ENCODE measurements at regions not wholly inside any gene's neighbourhood (a gene's known extent, or its start where the extent isn't known, plus 50 kb on each side); places are given as distances from the start of the nearest gene placed in this dataset.

GRCh38 chr3:170705131-170705530 is 119.3 kb upstream of the SLC7A14 start:
- H3K9me3 ChIP-seq (ENCODE audit: insufficient read depth, low read length), result peaks cover 15% of the 10 kb centered on the region
- H3K4me3 ChIP-seq (ENCODE audit: insufficient read length, low read depth), result no peak overlapping the region
- no peak for DNase-seq (ENCODE audit: low read depth, low spot score)
- H3K36me3 ChIP-seq (ENCODE audit: insufficient read depth, insufficient read length, low read length), result no peaks in the 10 kb centered on the region
- TF ChIP-seq ZNF274 (IDR thresholded peaks at IDR 0.05; ENCODE audit: low read depth, low read length), result no peak
- TF ChIP-seq YY1 (IDR thresholded peaks at IDR 0.05; ENCODE audit: insufficient read depth, insufficient read length), result no peak
- TF ChIP-seq SUZ12 (IDR thresholded peaks at IDR 0.05; ENCODE audit: extremely low read depth, insufficient read depth, insufficient read length), result no peak
- no peak overlapping the region for H3K9ac ChIP-seq (ENCODE audit: insufficient read length, low read depth)
- no peaks in the 10 kb centered on the region for H3K4me1 ChIP-seq (ENCODE audit: insufficient read depth, insufficient read length)
- H3K27me3 ChIP-seq (ENCODE audit: insufficient read depth, insufficient read length), result no peaks in the 10 kb centered on the region

GRCh38 chr3:170703121-170703588 is 117.3 kb upstream of the SLC7A14 start:
- TF ChIP-seq YY1 (IDR thresholded peaks at IDR 0.05; ENCODE audit: insufficient read depth, insufficient read length) (no peak), ZNF274 (IDR thresholded peaks at IDR 0.05; ENCODE audit: low read depth, low read length) (no peak), SUZ12 (IDR thresholded peaks at IDR 0.05; ENCODE audit: extremely low read depth, insufficient read depth, insufficient read length) (no peak)
- Histone ChIP-seq H3K4me3 (ENCODE audit: insufficient read length, low read depth) (no peak overlapping the region), H3K9ac (ENCODE audit: insufficient read length, low read depth) (no peak overlapping the region), H3K27me3 (ENCODE audit: insufficient read depth, insufficient read length) (no peaks in the 10 kb centered on the region), H3K9me3 (ENCODE audit: insufficient read depth, low read length) (no peaks in the 10 kb centered on the region), H3K4me1 (ENCODE audit: insufficient read depth, insufficient read length) (no peaks in the 10 kb centered on the region), H3K36me3 (ENCODE audit: insufficient read depth, insufficient read length, low read length) (no peaks in the 10 kb centered on the region)
- no peak for DNase-seq (ENCODE audit: low read depth, low spot score)

- DNase-seq (ENCODE audit: low read depth, low spot score), result no peak
- Histone ChIP-seq H3K36me3 (ENCODE audit: insufficient read depth, insufficient read length, low read length) (no peaks in the 10 kb centered on the region), H3K9ac (ENCODE audit: insufficient read length, low read depth) (no peak overlapping the region), H3K27me3 (ENCODE audit: insufficient read depth, insufficient read length) (no peaks in the 10 kb centered on the region), H3K4me3 (ENCODE audit: insufficient read length, low read depth) (no peak overlapping the region), H3K4me1 (ENCODE audit: insufficient read depth, insufficient read length) (no peaks in the 10 kb centered on the region), H3K9me3 (ENCODE audit: insufficient read depth, low read length) (no peaks in the 10 kb centered on the region)
- TF ChIP-seq SUZ12 (IDR thresholded peaks at IDR 0.05; ENCODE audit: extremely low read depth, insufficient read depth, insufficient read length) (no peak), YY1 (IDR thresholded peaks at IDR 0.05; ENCODE audit: insufficient read depth, insufficient read length) (no peak)
These were observed 116.1 kb upstream of the SLC7A14 start for GRCh38 chr3:170701696-170702678.

GRCh38 chr3:170700054-170700404 is 114.2 kb upstream of the SLC7A14 start:
- H3K9me3 ChIP-seq (ENCODE audit: insufficient read depth, low read length), result no peaks in the 10 kb centered on the region
- H3K9ac ChIP-seq (ENCODE audit: insufficient read length, low read depth), result no peak overlapping the region
- DNase-seq (ENCODE audit: low read depth, low spot score), result no peak
- no peak overlapping the region for H3K4me3 ChIP-seq (ENCODE audit: insufficient read length, low read depth)
- H3K36me3 ChIP-seq (ENCODE audit: insufficient read depth, insufficient read length, low read length), result no peaks in the 10 kb centered on the region
- H3K27me3 ChIP-seq (ENCODE audit: insufficient read depth, insufficient read length), result no peaks in the 10 kb centered on the region
- H3K4me1 ChIP-seq (ENCODE audit: insufficient read depth, insufficient read length), result no peaks in the 10 kb centered on the region
- no peak for TF ChIP-seq SUZ12 (IDR thresholded peaks at IDR 0.05; ENCODE audit: extremely low read depth, insufficient read depth, insufficient read length)
- TF ChIP-seq YY1 (IDR thresholded peaks at IDR 0.05; ENCODE audit: insufficient read depth, insufficient read length), result no peak
- no peak for TF ChIP-seq ZNF274 (IDR thresholded peaks at IDR 0.05; ENCODE audit: low read depth, low read length)

- DNase-seq (ENCODE audit: low read depth, low spot score), result no peak
These were observed 113.5 kb upstream of the SLC7A14 start for GRCh38 chr3:170699158-170700053.

GRCh38 chr3:170697908-170698307 is 112.0 kb upstream of the SLC7A14 start:
- no peaks in the 10 kb centered on the region for H3K27me3 ChIP-seq (ENCODE audit: insufficient read depth, insufficient read length)
- no peaks in the 10 kb centered on the region for H3K36me3 ChIP-seq (ENCODE audit: insufficient read depth, insufficient read length, low read length)
- no peak for TF ChIP-seq SUZ12 (IDR thresholded peaks at IDR 0.05; ENCODE audit: extremely low read depth, insufficient read depth, insufficient read length)
- TF ChIP-seq ZNF274 (IDR thresholded peaks at IDR 0.05; ENCODE audit: low read depth, low read length), result no peak
- no peak for TF ChIP-seq YY1 (IDR thresholded peaks at IDR 0.05; ENCODE audit: insufficient read depth, insufficient read length)
- DNase-seq (ENCODE audit: low read depth, low spot score), result no peak
- H3K9me3 ChIP-seq (ENCODE audit: insufficient read depth, low read length), result no peaks in the 10 kb centered on the region
- no peaks in the 10 kb centered on the region for H3K4me1 ChIP-seq (ENCODE audit: insufficient read depth, insufficient read length)
- no peak overlapping the region for H3K4me3 ChIP-seq (ENCODE audit: insufficient read length, low read depth)
- H3K9ac ChIP-seq (ENCODE audit: insufficient read length, low read depth), result no peak overlapping the region

More at GRCh38 chr3:170699158-170700053, 113.5 kb upstream of the SLC7A14 start:
- H3K9ac ChIP-seq (ENCODE audit: insufficient read length, low read depth), result no peak overlapping the region
- no peaks in the 10 kb centered on the region for H3K9me3 ChIP-seq (ENCODE audit: insufficient read depth, low read length)
- H3K4me1 ChIP-seq (ENCODE audit: insufficient read depth, insufficient read length), result no peaks in the 10 kb centered on the region
- H3K36me3 ChIP-seq (ENCODE audit: insufficient read depth, insufficient read length, low read length), result no peaks in the 10 kb centered on the region
- TF ChIP-seq YY1 (IDR thresholded peaks at IDR 0.05; ENCODE audit: insufficient read depth, insufficient read length), result no peak
- no peak for TF ChIP-seq SUZ12 (IDR thresholded peaks at IDR 0.05; ENCODE audit: extremely low read depth, insufficient read depth, insufficient read length)
- TF ChIP-seq ZNF274 (IDR thresholded peaks at IDR 0.05; ENCODE audit: low read depth, low read length), result no peak
- no peak overlapping the region for H3K4me3 ChIP-seq (ENCODE audit: insufficient read length, low read depth)
- no peaks in the 10 kb centered on the region for H3K27me3 ChIP-seq (ENCODE audit: insufficient read depth, insufficient read length)
